ENCODE measurements at regions not wholly inside any gene's neighbourhood (a gene's known extent, or its start where the extent isn't known, plus 50 kb on each side); places are given as distances from the start of the nearest gene placed in this dataset.

DNA sequence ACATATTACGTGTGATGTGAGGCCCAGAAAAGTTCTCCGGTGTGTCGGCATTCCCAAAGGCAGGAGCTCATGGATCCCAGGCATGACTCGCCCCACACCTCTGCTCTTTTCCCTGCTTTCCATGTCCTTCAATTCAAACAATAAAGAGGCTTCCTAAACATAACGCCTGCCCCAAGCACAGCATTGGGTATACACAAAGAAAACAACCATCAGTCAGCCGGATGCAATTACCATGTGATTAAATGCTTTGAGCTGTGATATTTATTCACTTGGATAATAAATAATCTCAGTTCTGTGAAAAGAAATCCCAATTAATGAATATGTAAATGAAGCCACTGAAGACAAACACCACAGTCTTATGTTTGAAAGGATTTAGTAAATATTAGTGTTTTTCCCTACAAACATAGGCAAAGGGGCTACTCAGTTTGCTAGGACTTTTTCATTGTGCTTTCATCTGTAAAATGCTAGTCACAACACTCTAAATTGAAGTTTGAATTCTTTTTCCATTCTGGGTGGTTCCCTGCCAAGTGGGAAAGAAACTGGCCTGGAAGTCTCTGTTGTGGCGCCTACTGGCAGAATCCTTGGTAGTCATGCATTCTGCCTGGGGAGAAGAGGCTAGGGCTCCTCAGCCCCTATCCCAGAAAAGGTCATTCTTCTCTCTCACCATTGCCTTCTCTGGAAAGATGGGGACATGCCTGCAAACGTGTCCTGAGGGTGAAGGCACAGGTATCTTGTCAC, 144.7 kb downstream of the COL6A3 start:
- Histone ChIP-seq H3K4me2 (replicated peaks; ENCODE audit: extremely low read depth, low read length, poor library complexity, severe bottlenecking) (no peak overlapping the region), H3K27ac (ENCODE audit: low read depth in 1 of 2, low read length in 2 of 2) (no peak overlapping the region), H4K20me1 (ENCODE audit: insufficient read depth, low read length) (no peaks in the 10 kb centered on the region), H3K4me1 (ENCODE audit: control insufficient read depth in 1 of 2, insufficient read depth in 2 of 2, low read length in 2 of 2) (no peaks in the 10 kb centered on the region), H3K9ac (ENCODE audit: insufficient read depth, low read length, poor library complexity, severe bottlenecking) (no peak overlapping the region), H3K27me3 (ENCODE audit: control insufficient read depth in 2 of 2, insufficient read depth in 2 of 2, low read length in 2 of 2) (peaks cover 0 to 2% of the 10 kb centered on the region in 2 donors), H3K36me3 (replicated peaks in 1 of 2; ENCODE audit: control insufficient read depth in 1 of 2, insufficient read depth in 2 of 2, low read length in 2 of 2) (no peaks in the 10 kb centered on the region), H3K79me2 (ENCODE audit: insufficient read depth, low read length) (no peaks in the 10 kb centered on the region), H2AFZ (ENCODE audit: insufficient read depth, low read depth, low read length, poor library complexity, severe bottlenecking) (no peak overlapping the region), H3K4me3 (replicated peaks in 1 of 3; ENCODE audit: low read depth in 2 of 3, low read length in 3 of 3) (no peak overlapping the region), H3K9me3 (replicated peaks in 1 of 2; ENCODE audit: control insufficient read depth in 1 of 2, insufficient read depth in 1 of 2, low read length in 2 of 2) (no peaks in the 10 kb centered on the region)
- H3K4me1 Mint-ChIP-seq, result peaks cover 2% of the 10 kb centered on the region
- peaks cover 0 to 7% (median 0%) of the 10 kb centered on the region in 7 donors for H3K9me3 Mint-ChIP-seq
- peaks cover 2 to 5% (median 4%) of the 10 kb centered on the region in 3 donors for H3K27me3 Mint-ChIP-seq (ENCODE audit: low read depth in 3 of 3)
- H3K27ac Mint-ChIP-seq, result no peak overlapping the region
- H3K4me3 Mint-ChIP-seq, result no peak overlapping the region
- no peaks in the 10 kb centered on the region for H3K36me3 Mint-ChIP-seq
- no peak for DNase-seq
- TF ChIP-seq, protein P1, sequence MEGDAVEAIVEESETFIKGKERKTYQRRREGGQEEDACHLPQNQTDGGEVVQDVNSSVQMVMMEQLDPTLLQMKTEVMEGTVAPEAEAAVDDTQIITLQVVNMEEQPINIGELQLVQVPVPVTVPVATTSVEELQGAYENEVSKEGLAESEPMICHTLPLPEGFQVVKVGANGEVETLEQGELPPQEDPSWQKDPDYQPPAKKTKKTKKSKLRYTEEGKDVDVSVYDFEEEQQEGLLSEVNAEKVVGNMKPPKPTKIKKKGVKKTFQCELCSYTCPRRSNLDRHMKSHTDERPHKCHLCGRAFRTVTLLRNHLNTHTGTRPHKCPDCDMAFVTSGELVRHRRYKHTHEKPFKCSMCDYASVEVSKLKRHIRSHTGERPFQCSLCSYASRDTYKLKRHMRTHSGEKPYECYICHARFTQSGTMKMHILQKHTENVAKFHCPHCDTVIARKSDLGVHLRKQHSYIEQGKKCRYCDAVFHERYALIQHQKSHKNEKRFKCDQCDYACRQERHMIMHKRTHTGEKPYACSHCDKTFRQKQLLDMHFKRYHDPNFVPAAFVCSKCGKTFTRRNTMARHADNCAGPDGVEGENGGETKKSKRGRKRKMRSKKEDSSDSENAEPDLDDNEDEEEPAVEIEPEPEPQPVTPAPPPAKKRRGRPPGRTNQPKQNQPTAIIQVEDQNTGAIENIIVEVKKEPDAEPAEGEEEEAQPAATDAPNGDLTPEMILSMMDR (IDR thresholded peaks at IDR 0.05), result no peak
- intact Hi-C loops (cut with micrococcal nuclease), result no loop called here
- 89% methylated on average over 6 of the region's 8 CpGs for WGBS (ENCODE audit: insufficient coverage)

DNA sequence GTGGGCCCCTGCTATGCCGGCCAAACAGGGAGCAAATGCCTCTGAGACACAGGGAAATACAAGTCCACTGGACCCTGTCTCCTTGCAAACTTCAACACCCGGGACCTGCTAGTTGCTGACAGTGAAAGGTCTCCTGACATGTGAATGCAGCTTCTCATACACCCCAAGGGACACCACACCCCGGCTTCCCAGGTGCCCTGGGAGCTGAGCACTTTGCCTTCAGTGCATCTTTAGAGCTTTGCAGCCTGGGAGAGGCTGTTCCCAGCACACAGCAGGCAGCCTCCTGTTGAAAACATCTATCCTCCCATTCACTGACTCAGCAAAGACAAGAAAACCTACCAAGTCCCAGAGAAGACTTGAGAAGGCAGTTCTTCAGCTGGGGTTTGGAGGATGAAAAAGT, 143.4 kb downstream of the COL6A3 start:
- no peak for DNase-seq
- H3K27ac Mint-ChIP-seq, result no peak overlapping the region

More for the DNA sequence above, 143.4 kb downstream of the COL6A3 start:
- intact Hi-C loops (cut with micrococcal nuclease), result no loop called here
- H3K9me3 ChIP-seq (replicated peaks in 1 of 2; ENCODE audit: control insufficient read depth in 1 of 2, insufficient read depth in 1 of 2, low read length in 2 of 2), result no peaks in the 10 kb centered on the region
- H3K4me2 ChIP-seq (replicated peaks; ENCODE audit: extremely low read depth, low read length, poor library complexity, severe bottlenecking), result no peak overlapping the region
- no peak overlapping the region for H3K4me3 ChIP-seq (replicated peaks in 1 of 3; ENCODE audit: low read depth in 2 of 3, low read length in 3 of 3)
- no peak overlapping the region for H3K27ac ChIP-seq (ENCODE audit: low read depth in 1 of 2, low read length in 2 of 2)
- no peaks in the 10 kb centered on the region for H3K79me2 ChIP-seq (ENCODE audit: insufficient read depth, low read length)
- H3K36me3 Mint-ChIP-seq, result no peaks in the 10 kb centered on the region
- H2AFZ ChIP-seq (ENCODE audit: insufficient read depth, low read depth, low read length, poor library complexity, severe bottlenecking), result no peak overlapping the region
- H3K4me1 ChIP-seq (ENCODE audit: control insufficient read depth in 1 of 2, insufficient read depth in 2 of 2, low read length in 2 of 2), result no peaks in the 10 kb centered on the region
- H3K27me3 Mint-ChIP-seq (ENCODE audit: low read depth in 3 of 3), result peaks cover 2 to 5% (median 4%) of the 10 kb centered on the region in 3 donors
- no peaks in the 10 kb centered on the region for H4K20me1 ChIP-seq (ENCODE audit: insufficient read depth, low read length)
- no peak overlapping the region for H3K9ac ChIP-seq (ENCODE audit: insufficient read depth, low read length, poor library complexity, severe bottlenecking)
- peaks cover 0 to 2% of the 10 kb centered on the region in 2 donors for H3K27me3 ChIP-seq (ENCODE audit: control insufficient read depth in 2 of 2, insufficient read depth in 2 of 2, low read length in 2 of 2)
- H3K36me3 ChIP-seq (replicated peaks in 1 of 2; ENCODE audit: control insufficient read depth in 1 of 2, insufficient read depth in 2 of 2, low read length in 2 of 2), result no peaks in the 10 kb centered on the region
- H3K9me3 Mint-ChIP-seq, result peaks cover 0 to 4% (median 0%) of the 10 kb centered on the region in 7 donors
- H3K4me1 Mint-ChIP-seq, result peaks cover 2% of the 10 kb centered on the region
- H3K4me3 Mint-ChIP-seq, result no peak overlapping the region
- 100% methylated on average over 2 of the region's 3 CpGs for WGBS (ENCODE audit: insufficient coverage)
- TF ChIP-seq, protein P1 (IDR thresholded peaks at IDR 0.05), result no peak
